ENCODE measurements at regions not wholly inside any gene's neighbourhood (a gene's known extent, or its start where the extent isn't known, plus 50 kb on each side); places are given as distances from the start of the nearest gene placed in this dataset.

DNA sequence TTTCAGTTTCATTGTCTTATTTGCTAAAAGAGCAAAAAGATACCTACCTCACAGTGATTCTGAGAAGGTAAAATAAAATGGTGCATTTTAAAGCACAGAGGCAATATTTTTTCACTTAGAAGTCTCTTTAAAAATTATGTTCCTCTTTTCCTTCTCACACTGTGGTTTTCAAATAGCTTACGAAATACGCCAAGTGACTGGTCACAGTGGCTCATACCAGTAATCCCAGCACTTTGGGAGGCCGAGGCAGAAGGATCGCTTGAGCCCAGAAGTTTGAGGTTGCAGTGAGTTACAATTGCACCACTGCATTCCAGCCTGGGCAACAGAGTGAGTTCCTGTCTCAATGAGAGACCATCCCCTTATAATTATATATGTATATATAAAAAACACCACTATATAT is 372.6 kb downstream of the FBXO8 start:
- TF ChIP-seq, protein P1, sequence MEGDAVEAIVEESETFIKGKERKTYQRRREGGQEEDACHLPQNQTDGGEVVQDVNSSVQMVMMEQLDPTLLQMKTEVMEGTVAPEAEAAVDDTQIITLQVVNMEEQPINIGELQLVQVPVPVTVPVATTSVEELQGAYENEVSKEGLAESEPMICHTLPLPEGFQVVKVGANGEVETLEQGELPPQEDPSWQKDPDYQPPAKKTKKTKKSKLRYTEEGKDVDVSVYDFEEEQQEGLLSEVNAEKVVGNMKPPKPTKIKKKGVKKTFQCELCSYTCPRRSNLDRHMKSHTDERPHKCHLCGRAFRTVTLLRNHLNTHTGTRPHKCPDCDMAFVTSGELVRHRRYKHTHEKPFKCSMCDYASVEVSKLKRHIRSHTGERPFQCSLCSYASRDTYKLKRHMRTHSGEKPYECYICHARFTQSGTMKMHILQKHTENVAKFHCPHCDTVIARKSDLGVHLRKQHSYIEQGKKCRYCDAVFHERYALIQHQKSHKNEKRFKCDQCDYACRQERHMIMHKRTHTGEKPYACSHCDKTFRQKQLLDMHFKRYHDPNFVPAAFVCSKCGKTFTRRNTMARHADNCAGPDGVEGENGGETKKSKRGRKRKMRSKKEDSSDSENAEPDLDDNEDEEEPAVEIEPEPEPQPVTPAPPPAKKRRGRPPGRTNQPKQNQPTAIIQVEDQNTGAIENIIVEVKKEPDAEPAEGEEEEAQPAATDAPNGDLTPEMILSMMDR (IDR thresholded peaks at IDR 0.05): no peak
- no peak for TF ChIP-seq POLR2A (IDR thresholded peaks at IDR 0.05)

Data from heart left ventricle (tissue), 13 donors.